GM12874 (cell line): ENCODE measurements at regions not wholly inside any gene's neighbourhood (a gene's known extent, or its start where the extent isn't known, plus 50 kb on each side); places are given as distances from the start of the nearest gene placed in this dataset.

Experiments
- TF ChIP-seq, protein P1 (sequence below): IDR thresholded peaks from 2 replicates; pipeline ENCODE4 v1.5.1; 2011; ENCODE audit warnings: low read depth, mild to moderate bottlenecking, control low read depth, low read length, moderate library complexity; ENCODE audit not compliant: insufficient read depth

DNA sequence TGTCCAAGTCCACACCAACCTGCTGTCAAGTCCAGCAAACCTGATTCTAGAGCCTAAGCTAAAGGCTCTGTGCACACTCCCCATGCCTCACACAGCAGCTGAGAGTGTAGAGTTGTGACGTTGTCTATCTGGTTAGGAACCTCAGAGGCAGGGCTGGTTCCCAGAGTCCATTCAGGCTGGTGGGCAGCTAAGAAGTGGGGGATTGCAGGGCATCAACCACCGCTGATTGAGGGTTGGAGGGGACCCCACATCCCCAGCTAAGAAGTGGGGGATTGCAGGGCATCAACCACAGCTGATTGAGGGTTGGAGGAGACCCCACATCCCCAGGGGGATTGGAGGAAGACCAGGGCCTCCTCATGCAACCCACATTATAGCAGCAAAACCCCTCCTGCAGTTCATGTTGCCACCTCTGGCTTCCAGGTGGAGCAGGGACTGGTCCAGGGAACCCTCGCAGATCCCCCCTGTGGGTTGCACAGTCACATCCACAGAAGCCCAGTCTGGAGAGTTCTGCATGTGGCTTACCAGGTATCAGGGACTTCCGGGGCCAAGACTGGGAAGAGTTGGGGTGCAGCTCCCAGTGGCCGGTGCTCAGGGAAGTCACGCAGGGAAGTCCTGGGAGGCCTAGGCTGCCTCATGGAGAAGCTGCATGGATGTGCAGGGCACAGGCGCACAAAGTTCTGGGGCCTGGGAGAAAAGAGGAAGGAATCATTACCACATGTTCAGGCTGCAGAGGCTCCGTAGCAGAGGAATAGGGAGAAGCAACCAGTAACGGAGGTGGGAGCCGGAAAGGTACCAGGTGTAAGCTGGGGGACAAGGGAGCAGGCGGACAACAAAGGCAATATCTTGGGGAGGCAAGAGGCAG is 71.4 kb upstream of the PCSK6 start:
- TF ChIP-seq, protein P1, sequence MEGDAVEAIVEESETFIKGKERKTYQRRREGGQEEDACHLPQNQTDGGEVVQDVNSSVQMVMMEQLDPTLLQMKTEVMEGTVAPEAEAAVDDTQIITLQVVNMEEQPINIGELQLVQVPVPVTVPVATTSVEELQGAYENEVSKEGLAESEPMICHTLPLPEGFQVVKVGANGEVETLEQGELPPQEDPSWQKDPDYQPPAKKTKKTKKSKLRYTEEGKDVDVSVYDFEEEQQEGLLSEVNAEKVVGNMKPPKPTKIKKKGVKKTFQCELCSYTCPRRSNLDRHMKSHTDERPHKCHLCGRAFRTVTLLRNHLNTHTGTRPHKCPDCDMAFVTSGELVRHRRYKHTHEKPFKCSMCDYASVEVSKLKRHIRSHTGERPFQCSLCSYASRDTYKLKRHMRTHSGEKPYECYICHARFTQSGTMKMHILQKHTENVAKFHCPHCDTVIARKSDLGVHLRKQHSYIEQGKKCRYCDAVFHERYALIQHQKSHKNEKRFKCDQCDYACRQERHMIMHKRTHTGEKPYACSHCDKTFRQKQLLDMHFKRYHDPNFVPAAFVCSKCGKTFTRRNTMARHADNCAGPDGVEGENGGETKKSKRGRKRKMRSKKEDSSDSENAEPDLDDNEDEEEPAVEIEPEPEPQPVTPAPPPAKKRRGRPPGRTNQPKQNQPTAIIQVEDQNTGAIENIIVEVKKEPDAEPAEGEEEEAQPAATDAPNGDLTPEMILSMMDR: no peak

DNA sequence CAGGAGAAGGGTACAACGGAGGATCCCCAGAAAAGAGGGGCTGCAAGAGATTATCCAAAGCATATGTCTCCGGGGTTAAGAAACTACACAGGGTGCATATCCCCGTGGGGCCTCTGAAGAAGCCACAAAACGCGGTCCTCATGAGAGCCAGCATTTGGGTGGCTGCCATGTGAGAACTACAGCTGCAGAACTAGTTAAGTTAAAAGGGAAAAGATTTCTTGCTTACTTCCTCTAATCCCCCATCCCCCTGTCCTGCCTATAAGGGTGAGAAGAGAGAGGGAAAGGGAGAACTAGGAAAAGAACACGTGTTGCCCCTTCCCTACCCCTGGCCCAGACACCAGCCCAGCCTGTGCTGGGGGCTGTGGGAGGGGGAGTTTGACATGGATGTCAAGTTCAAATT is 70.4 kb upstream of the PCSK6 start:
- TF ChIP-seq, protein P1: no peak

DNA sequence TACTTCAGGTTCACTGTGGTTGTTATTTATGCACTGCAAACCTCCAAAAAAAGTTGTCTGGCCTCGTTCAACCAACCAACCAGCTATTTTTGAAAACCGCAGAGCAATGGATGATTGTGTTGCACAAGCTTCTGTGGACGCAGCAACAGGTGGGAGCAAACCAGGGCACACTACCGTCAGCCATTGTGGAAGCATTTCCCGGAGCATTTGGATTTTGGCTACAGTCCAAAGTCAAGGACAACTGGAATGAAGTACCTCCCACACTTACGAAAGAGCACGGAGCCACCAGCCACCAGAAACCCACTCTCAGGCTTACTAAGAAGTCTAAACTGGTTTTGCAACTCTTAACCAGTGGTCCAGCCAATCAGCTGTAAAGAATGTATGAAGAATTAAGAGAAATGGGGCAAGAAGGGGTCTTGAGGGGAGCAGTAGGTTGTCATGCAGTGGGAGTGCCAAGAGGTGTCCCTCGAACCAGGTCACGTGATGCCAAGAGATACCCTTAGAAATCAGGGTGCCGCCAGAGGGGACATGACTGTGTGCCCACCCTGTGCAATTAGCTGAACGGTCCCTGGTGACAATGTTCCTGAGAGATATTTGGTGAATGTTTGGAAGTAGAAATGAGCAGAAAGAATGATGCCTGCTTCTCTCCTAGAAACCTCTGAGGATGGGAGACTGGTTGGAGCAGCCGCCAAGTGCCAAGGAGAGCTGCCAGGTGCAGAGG is 68.9 kb upstream of the PCSK6 start:
- TF ChIP-seq, protein P1: no peak

DNA sequence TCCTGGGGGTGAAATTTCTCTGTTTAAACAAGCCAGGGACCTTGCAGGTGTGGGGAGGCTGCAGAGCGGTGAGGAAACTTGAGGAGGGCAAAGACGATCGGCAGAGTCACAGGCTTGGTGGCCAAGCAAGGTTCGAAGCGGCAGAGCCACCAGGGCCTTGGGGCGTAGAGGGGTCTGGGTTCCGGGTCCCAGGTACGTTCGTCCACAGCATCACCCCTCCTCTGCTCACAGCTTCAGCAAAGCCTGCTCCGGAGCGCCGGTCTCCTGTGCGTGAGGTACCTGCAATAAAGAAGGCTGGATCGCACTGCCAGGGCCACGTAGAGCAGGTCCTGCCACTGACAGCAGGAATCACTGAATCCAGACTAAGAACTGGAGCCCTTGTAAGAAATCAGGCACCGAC is 66.8 kb upstream of the PCSK6 start:
- TF ChIP-seq, protein P1: no peak

DNA sequence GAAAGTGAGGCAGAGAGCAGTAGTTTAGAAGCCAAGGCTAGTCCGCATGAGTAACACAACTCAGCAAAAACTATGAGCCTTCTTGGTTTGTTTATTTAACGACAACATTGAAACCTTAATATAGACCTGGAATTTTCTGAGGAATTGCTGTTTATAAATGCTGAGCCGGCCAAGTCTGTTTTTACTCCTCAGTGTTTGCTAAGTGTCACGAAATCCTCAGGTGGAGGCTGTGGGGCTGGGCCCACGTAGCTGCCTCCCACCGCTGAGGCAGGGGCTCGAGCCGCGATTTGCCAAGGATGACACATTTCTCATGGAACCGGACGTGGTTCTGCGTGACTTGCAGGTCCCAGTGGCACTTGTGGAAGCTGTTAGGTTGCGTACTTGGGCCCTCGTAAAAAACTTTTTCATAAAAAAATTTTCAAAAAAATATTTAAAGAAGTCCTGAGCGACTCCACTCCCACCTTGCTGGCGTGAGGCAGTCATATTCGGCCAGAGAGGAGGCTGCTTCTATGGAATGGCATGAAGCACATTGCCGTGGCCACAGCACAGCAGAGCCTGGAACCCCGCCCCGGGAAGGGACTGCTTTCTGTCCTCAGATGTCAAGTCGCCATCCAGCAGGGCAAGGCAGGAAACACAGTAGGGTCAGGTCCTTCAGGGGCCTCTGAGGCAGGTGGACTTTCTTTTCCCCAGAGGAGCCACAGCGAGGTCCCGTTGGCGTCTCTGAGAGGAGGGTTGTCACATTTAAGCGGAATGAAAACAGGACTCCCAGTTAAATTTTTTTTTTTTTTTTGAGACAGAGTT is 64.8 kb upstream of the PCSK6 start:
- TF ChIP-seq, protein P1: no peak

DNA sequence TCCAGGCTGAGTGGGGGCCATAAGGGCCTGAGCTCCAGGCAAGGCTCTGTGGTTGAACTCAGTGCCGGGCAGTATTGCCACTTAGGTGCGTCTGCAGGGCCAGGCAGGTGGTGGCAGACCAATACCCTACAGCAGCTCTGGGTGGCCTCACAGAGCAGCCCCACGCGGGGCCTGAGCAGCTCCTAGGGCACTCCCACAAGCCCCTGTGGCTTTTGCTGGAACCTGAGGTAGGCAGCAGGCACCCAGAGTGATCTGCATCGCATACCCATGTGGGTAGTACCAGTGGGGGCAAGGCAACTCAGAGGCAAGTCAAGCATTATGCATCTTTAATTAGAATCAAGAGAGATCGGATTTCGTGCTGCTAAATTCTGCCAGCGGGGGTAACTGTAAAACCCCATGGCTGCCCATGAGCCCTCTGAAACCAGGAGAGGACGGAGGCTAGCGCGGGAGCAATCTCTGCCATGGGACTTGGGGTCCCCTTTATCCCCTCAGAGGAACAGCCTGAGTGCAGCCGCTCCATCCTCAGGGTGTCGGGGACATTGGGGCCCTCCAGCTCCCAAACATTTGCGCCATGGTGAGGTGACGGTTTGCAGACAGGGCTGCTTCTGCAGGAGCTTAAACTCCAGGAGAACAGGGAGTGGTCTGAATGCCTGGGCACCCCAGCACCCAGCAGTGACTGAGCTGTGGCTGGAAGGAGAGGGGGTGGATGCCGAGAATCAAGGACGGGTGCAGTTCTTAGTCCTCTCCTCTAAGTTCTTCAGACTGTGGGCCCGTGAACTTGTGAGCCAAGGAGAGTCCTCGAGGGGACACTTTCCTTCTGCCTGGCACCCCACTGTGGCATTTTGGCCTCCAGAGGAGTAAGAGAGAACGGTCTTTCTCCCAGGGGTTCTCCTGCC is 62.4 kb upstream of the PCSK6 start:
- TF ChIP-seq, protein P1: no peak
